WTC11 (cell line): ENCODE measurements at regions not wholly inside any gene's neighbourhood (a gene's known extent, or its start where the extent isn't known, plus 50 kb on each side); places are given as distances from the start of the nearest gene placed in this dataset.

Experiments used
- ATAC-seq: fragments of 200-7000 bp; cut with Tn5 transposase; 2 replicates; pipeline ENCODE4 v1.10.0; 2021; ENCODE audit warnings: mild to moderate bottlenecking, moderate library complexity
- CTCF ChIA-PET: fragments of 300-600 bp; sonication (Branson Sonifier 250); formaldehyde crosslinking; loops from one replicate; lab custom pipeline; 2021; ENCODE audit warnings: antibody characterized with exemption; lab: Charles Lee
- POLR2A ChIA-PET: fragments of 350-600 bp; sonication (Branson Sonifier 250); formaldehyde crosslinking; loops from one replicate; lab custom pipeline; 2021; ENCODE audit warnings: antibody characterized with exemption; lab: Charles Lee
- DNase-seq: peaks from one replicate; pipeline ENCODE4 v3.0.0; 2021; ENCODE audit warnings: low spot score
- H3K27ac Mint-ChIP-seq: 2 replicates; pipeline ENCODE4 v1.8.0; 2021; ENCODE audit warnings: mixed read lengths
- H3K27me3 Mint-ChIP-seq: 2 replicates; pipeline ENCODE4 v1.8.0; 2021; ENCODE audit warnings: low read depth, mild to moderate bottlenecking, moderate library complexity, mixed read lengths
- H3K36me3 Mint-ChIP-seq: 2 replicates; pipeline ENCODE4 v1.8.0; 2021; ENCODE audit warnings: mixed read lengths
- H3K4me1 Mint-ChIP-seq: 2 replicates; pipeline ENCODE4 v1.8.0; 2022; ENCODE audit warnings: mixed read lengths
- H3K4me3 Mint-ChIP-seq: 2 replicates; pipeline ENCODE4 v1.8.0; 2021; ENCODE audit warnings: mild to moderate bottlenecking, moderate library complexity, mixed read lengths
- H3K9me3 Mint-ChIP-seq: 2 replicates; pipeline ENCODE4 v1.8.0; 2021; ENCODE audit warnings: mixed read lengths
- CTCF ChIP-seq: fragments of 200-600 bp; IDR thresholded peaks from 2 replicates; pipeline ENCODE4 v1.8.0; 2022; ENCODE audit warnings: antibody characterized with exemption
- E2F1 ChIP-seq: sonication (generic); formaldehyde crosslinking; IDR thresholded peaks from 2 replicates; pipeline ENCODE4 v1.8.0; 2022; ENCODE audit warnings: mild to moderate bottlenecking, missing genetic modification reagents
- FOXJ3 ChIP-seq: sonication (generic); formaldehyde crosslinking; IDR thresholded peaks from 2 replicates; pipeline ENCODE4 v1.9.0; 2021; ENCODE audit warnings: missing genetic modification reagents, mild to moderate bottlenecking, borderline replicate concordance
- FOXK1 ChIP-seq: sonication (generic); formaldehyde crosslinking; IDR thresholded peaks from 2 replicates; pipeline ENCODE4 v1.8.0; 2022; ENCODE audit warnings: mild to moderate bottlenecking, moderate library complexity, missing genetic modification reagents
- FOXP4 ChIP-seq: sonication (generic); formaldehyde crosslinking; IDR thresholded peaks from 2 replicates; pipeline ENCODE4 v1.8.0; 2022; ENCODE audit warnings: mild to moderate bottlenecking, missing genetic modification reagents
- GRHL2 ChIP-seq: fragments of 250-450 bp; sonication (Bioruptor Pico); IDR thresholded peaks from 2 replicates; pipeline ENCODE4 v1.8.0; 2022; ENCODE audit warnings: mild to moderate bottlenecking, moderate library complexity; ENCODE audit not compliant: insufficient replicate concordance, severe bottlenecking
- HMGXB4 ChIP-seq: sonication (generic); formaldehyde crosslinking; IDR thresholded peaks from 2 replicates; pipeline ENCODE4 v1.8.1; 2023; ENCODE audit warnings: mild to moderate bottlenecking, moderate library complexity, missing genetic modification reagents
- IRF1 ChIP-seq: sonication (generic); formaldehyde crosslinking; IDR thresholded peaks from 2 replicates; pipeline ENCODE4 v1.8.0; 2023; ENCODE audit warnings: missing genetic modification reagents
- NFATC4 ChIP-seq: fragments of 250-450 bp; sonication (Bioruptor Pico); IDR thresholded peaks from 2 replicates; pipeline ENCODE4 v1.9.0; 2021; ENCODE audit warnings: mild to moderate bottlenecking
- NFE2L1 ChIP-seq: sonication (generic); formaldehyde crosslinking; IDR thresholded peaks from 2 replicates; pipeline ENCODE4 v1.8.1; 2023; ENCODE audit warnings: missing genetic modification reagents
- SMAD3 ChIP-seq: sonication (generic); formaldehyde crosslinking; IDR thresholded peaks from 2 replicates; pipeline ENCODE4 v1.8.0; 2022; ENCODE audit warnings: missing genetic modification reagents, mild to moderate bottlenecking, borderline replicate concordance
- SOX15 ChIP-seq: fragments of 250-450 bp; sonication (Bioruptor Pico); IDR thresholded peaks from 2 replicates; pipeline ENCODE4 v1.9.0; 2021; ENCODE audit warnings: mild to moderate bottlenecking
- SP1 ChIP-seq: sonication (generic); formaldehyde crosslinking; conservative IDR thresholded peaks from 2 replicates; pipeline ENCODE4 v1.8.1; 2022; ENCODE audit warnings: missing genetic modification reagents
- STAT6 ChIP-seq: sonication (generic); formaldehyde crosslinking; conservative IDR thresholded peaks from 2 replicates; pipeline ENCODE4 v1.8.1; 2023; ENCODE audit warnings: mild to moderate bottlenecking, low read depth, missing genetic modification reagents, moderate library complexity
- USF2 ChIP-seq: sonication (generic); formaldehyde crosslinking; IDR thresholded peaks from 2 replicates; pipeline ENCODE4 v1.8.1; 2023; ENCODE audit warnings: mild to moderate bottlenecking, missing genetic modification reagents, moderate library complexity
- ZBTB21 ChIP-seq: sonication (generic); formaldehyde crosslinking; IDR thresholded peaks from 2 replicates; pipeline ENCODE4 v1.8.1; 2023; ENCODE audit warnings: mild to moderate bottlenecking, missing genetic modification reagents, borderline replicate concordance
- ZBTB43 ChIP-seq: sonication (generic); formaldehyde crosslinking; IDR thresholded peaks from 2 replicates; pipeline ENCODE4 v1.8.1; 2023; ENCODE audit warnings: mild to moderate bottlenecking, missing genetic modification reagents
- ZNF138 ChIP-seq: sonication (generic); formaldehyde crosslinking; conservative IDR thresholded peaks from 2 replicates; pipeline ENCODE4 v1.8.1; 2022; ENCODE audit warnings: mild to moderate bottlenecking, moderate library complexity, missing genetic modification reagents
- ZNF219 ChIP-seq: sonication (generic); formaldehyde crosslinking; IDR thresholded peaks from 2 replicates; pipeline ENCODE4 v1.8.0; 2023; ENCODE audit warnings: missing genetic modification reagents, mild to moderate bottlenecking, borderline replicate concordance
- ZNF317 ChIP-seq: sonication (generic); formaldehyde crosslinking; IDR thresholded peaks from 2 replicates; pipeline ENCODE4 v1.8.1; 2023; ENCODE audit warnings: low read depth, mild to moderate bottlenecking, moderate library complexity, missing genetic modification reagents, borderline replicate concordance
- ZNF416 ChIP-seq: fragments of 250-450 bp; sonication (Bioruptor Pico); IDR thresholded peaks from 2 replicates; pipeline ENCODE4 v1.9.0; 2021; ENCODE audit warnings: mild to moderate bottlenecking, inconsistent platforms

GRCh38 chr4:104906276-104906675 lies 240.4 kb upstream of the TET2 start:
- DNase-seq (no peak), ATAC-seq (no peak)
- POLR2A ChIA-PET: no interaction called here
- no peak for TF ChIP-seq NFATC4 (CRISPR knock-in tag)
- no peak for TF ChIP-seq FOXJ3 (CRISPR knock-in tag)
- no peak for TF ChIP-seq GRHL2
- TF ChIP-seq CTCF: no peak
- TF ChIP-seq ZNF219: no peak
- TF ChIP-seq ZBTB43 (CRISPR knock-in tag): no peak
- TF ChIP-seq ZNF317 (CRISPR knock-in tag): no peak
- no peak for TF ChIP-seq HMGXB4 (CRISPR knock-in tag)
- TF ChIP-seq SOX15: no peak
- CTCF ChIA-PET: no interaction called here
- Mint-ChIP-seq H3K9me3 (no peaks in the 10 kb centered on the region), H3K4me3 (no peak overlapping the region), H3K27ac (no peak overlapping the region), H3K4me1 (peaks cover 4% of the 10 kb centered on the region; the same call in 1 of the 2 replicates), H3K36me3 (no peaks in the 10 kb centered on the region), H3K27me3 (peaks cover 100% of the 10 kb centered on the region)

GRCh38 chr4:104907074-104907649 lies 239.5 kb upstream of the TET2 start:
- Mint-ChIP-seq H3K4me1 (peaks cover 4% of the 10 kb centered on the region; the same call in 1 of the 2 replicates), H3K27ac (no peak overlapping the region), H3K36me3 (no peaks in the 10 kb centered on the region), H3K4me3 (no peak overlapping the region), H3K27me3 (peaks cover 100% of the 10 kb centered on the region), H3K9me3 (no peaks in the 10 kb centered on the region)
- peak; percentile 58 for ATAC-seq
- DNase-seq: no peak
- CTCF ChIA-PET: no interaction called here
- POLR2A ChIA-PET: no interaction called here
- TF ChIP-seq IRF1 (CRISPR knock-in tag): no peak
- no peak for TF ChIP-seq ZBTB21
- no peak for TF ChIP-seq USF2 (CRISPR knock-in tag)
- no peak for TF ChIP-seq ZNF138 (CRISPR knock-in tag)
- no peak for TF ChIP-seq ZNF416 (CRISPR knock-in tag)
- no peak for TF ChIP-seq STAT6 (CRISPR knock-in tag)
- TF ChIP-seq ZBTB43 (CRISPR knock-in tag): no peak
- no peak for TF ChIP-seq FOXK1 (CRISPR knock-in tag)
- no peak for TF ChIP-seq SP1
- TF ChIP-seq SMAD3 (CRISPR knock-in tag): no peak
- no peak for TF ChIP-seq FOXP4
- no peak for TF ChIP-seq E2F1 (CRISPR knock-in tag)
- no peak for TF ChIP-seq ZNF219
- no peak for TF ChIP-seq NFE2L1 (CRISPR knock-in tag)
